ENCODE measurements at regions not wholly inside any gene's neighbourhood (a gene's known extent, or its start where the extent isn't known, plus 50 kb on each side); places are given as distances from the start of the nearest gene placed in this dataset.
"Not testable (repeated sequence)": the region's sequence is repeated elsewhere in the genome, so short reads cannot be mapped to it uniquely, and the experiment has no call there.

GRCh38 chrX:111620084-111620483 lies 60.9 kb upstream of the ALG13 start:
- TF ChIP-seq, protein P1, sequence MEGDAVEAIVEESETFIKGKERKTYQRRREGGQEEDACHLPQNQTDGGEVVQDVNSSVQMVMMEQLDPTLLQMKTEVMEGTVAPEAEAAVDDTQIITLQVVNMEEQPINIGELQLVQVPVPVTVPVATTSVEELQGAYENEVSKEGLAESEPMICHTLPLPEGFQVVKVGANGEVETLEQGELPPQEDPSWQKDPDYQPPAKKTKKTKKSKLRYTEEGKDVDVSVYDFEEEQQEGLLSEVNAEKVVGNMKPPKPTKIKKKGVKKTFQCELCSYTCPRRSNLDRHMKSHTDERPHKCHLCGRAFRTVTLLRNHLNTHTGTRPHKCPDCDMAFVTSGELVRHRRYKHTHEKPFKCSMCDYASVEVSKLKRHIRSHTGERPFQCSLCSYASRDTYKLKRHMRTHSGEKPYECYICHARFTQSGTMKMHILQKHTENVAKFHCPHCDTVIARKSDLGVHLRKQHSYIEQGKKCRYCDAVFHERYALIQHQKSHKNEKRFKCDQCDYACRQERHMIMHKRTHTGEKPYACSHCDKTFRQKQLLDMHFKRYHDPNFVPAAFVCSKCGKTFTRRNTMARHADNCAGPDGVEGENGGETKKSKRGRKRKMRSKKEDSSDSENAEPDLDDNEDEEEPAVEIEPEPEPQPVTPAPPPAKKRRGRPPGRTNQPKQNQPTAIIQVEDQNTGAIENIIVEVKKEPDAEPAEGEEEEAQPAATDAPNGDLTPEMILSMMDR (IDR thresholded peaks at IDR 0.05): not testable (repeated sequence)
- TF ChIP-seq POLR2A (IDR thresholded peaks at IDR 0.05): not testable (repeated sequence)

All from body of pancreas (tissue), 4 donors.